ENCODE measurements at regions not wholly inside any gene's neighbourhood (a gene's known extent, or its start where the extent isn't known, plus 50 kb on each side); places are given as distances from the start of the nearest gene placed in this dataset.

- TF ChIP-seq CTCF (conservative IDR thresholded peaks at IDR 0.05; ENCODE audit: low read depth, low read length) (no peak), EZH2 (IDR thresholded peaks at IDR 0.05; ENCODE audit: low read length, unreplicated experiment) (no peak), EZH2phosphoT487 (IDR thresholded peaks at IDR 0.05; ENCODE audit: borderline replicate concordance, low read length) (no peak)
Measured at GRCh38 chr2:220071696-220072095, 444.3 kb downstream of the SLC4A3 start.
